A549 (cell line): ENCODE measurements at regions not wholly inside any gene's neighbourhood (a gene's known extent, or its start where the extent isn't known, plus 50 kb on each side); places are given as distances from the start of the nearest gene placed in this dataset.

Experiments used
- EHMT2 ChIP-seq: fragments of 200-600 bp; sonication (generic); IDR thresholded peaks from 2 replicates; pipeline ENCODE4 v1.6.1; 2016; ENCODE audit warnings: antibody characterized with exemption, low read depth, mild to moderate bottlenecking, moderate library complexity
- FOSL2 ChIP-seq, 2 experiments: fragments of 450-650 bp in 1 of 2; fragments of >200 bp in 1 of 2; sonication (Bioruptor Twin) in 1 of 2; formaldehyde crosslinking; IDR thresholded peaks; 2 replicates each; pipeline versions ENCODE4 v1.5.0 to v1.6.1; 2016 to 2020; ENCODE audit warnings: mild to moderate bottlenecking in 1 of 2, moderate library complexity in 1 of 2
- HDAC2 ChIP-seq: fragments of 200-600 bp; sonication (generic); IDR thresholded peaks from 2 replicates; pipeline ENCODE4 v1.6.1; 2016
- HMGXB4 ChIP-seq: fragments of 250-450 bp; sonication (Bioruptor Pico); IDR thresholded peaks from 2 replicates; pipeline ENCODE4 v1.5.0; 2021; ENCODE audit warnings: mild to moderate bottlenecking, moderate library complexity, borderline replicate concordance
- JUNB ChIP-seq: fragments of >200 bp; sonication (Bioruptor Twin); formaldehyde crosslinking; IDR thresholded peaks from 2 replicates; pipeline ENCODE4 v1.6.1; 2016
- KDM5A ChIP-seq: fragments of 200-600 bp; sonication (generic); IDR thresholded peaks from 2 replicates; pipeline ENCODE4 v1.6.1; 2016; ENCODE audit warnings: antibody characterized with exemption, mild to moderate bottlenecking
- PBX3 ChIP-seq: IDR thresholded peaks from 2 replicates; pipeline ENCODE4 v1.6.1; 2012
- POLR2A ChIP-seq: IDR thresholded peaks from 2 replicates; pipeline ENCODE4 v1.6.1; 2012; ENCODE audit warnings: mild to moderate bottlenecking, low read length
- RFX5 ChIP-seq: fragments of 450-650 bp; IDR thresholded peaks from 2 replicates; pipeline ENCODE4 v1.7.1; 2014; ENCODE audit warnings: antibody characterized with exemption, mild to moderate bottlenecking, moderate library complexity
- SMC3 ChIP-seq: fragments of >200 bp; sonication (Bioruptor Twin); formaldehyde crosslinking; IDR thresholded peaks from 3 replicates; pipeline ENCODE4 v1.6.1; 2018; ENCODE audit warnings: inconsistent platforms
- USF2 ChIP-seq: fragments of 450-650 bp; IDR thresholded peaks from 2 replicates; pipeline ENCODE4 v1.6.1; 2014; ENCODE audit warnings: antibody characterized with exemption
- TF ChIP-seq, protein P1 (sequence below): fragments of >200 bp; sonication (Bioruptor Twin); formaldehyde crosslinking; IDR thresholded peaks from 3 replicates; pipeline ENCODE4 v1.5.1; 2016

DNA sequence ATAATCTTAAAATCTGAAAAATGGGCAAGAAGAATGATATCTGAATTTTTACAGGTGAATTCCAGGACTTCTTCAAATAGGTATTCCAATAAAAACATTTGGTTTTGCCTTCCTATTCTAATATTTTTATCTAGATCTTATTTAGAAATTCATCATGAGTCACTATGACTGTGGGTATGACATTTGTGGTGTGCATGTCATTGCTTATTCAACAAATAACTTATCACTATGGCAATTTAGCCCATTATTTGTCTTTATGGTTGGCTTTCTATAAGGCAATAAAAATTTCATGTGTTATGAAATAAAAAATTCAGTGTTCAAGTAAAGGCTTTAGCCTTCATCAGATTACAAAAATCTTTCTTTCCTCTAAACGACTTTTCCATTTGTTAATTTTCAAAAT, 1139.6 kb upstream of the NUDT12 start:
- TF ChIP-seq HMGXB4 (CRISPR knock-in tag) = no peak
- no peak for TF ChIP-seq POLR2A
- TF ChIP-seq RFX5 = no peak
- no peak for TF ChIP-seq SMC3
- no peak for TF ChIP-seq FOSL2 (IDR thresholded peaks at IDR 0.05)
- TF ChIP-seq FOSL2 (CRISPR knock-in tag; IDR thresholded peaks at IDR 0.05) = no peak
- TF ChIP-seq, protein P1, sequence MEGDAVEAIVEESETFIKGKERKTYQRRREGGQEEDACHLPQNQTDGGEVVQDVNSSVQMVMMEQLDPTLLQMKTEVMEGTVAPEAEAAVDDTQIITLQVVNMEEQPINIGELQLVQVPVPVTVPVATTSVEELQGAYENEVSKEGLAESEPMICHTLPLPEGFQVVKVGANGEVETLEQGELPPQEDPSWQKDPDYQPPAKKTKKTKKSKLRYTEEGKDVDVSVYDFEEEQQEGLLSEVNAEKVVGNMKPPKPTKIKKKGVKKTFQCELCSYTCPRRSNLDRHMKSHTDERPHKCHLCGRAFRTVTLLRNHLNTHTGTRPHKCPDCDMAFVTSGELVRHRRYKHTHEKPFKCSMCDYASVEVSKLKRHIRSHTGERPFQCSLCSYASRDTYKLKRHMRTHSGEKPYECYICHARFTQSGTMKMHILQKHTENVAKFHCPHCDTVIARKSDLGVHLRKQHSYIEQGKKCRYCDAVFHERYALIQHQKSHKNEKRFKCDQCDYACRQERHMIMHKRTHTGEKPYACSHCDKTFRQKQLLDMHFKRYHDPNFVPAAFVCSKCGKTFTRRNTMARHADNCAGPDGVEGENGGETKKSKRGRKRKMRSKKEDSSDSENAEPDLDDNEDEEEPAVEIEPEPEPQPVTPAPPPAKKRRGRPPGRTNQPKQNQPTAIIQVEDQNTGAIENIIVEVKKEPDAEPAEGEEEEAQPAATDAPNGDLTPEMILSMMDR = no peak
- no peak for TF ChIP-seq USF2
- TF ChIP-seq PBX3 = no peak
- no peak for TF ChIP-seq JUNB
- TF ChIP-seq EHMT2 = no peak
- TF ChIP-seq KDM5A = no peak
- no peak for TF ChIP-seq HDAC2
